ENCODE measurements at regions not wholly inside any gene's neighbourhood (a gene's known extent, or its start where the extent isn't known, plus 50 kb on each side); places are given as distances from the start of the nearest gene placed in this dataset.
A peak's percentile ranks its signal among the peaks of the same experiment; 100 is the strongest.
"Not testable (repeated sequence)": the region's sequence is repeated elsewhere in the genome, so short reads cannot be mapped to it uniquely, and the experiment has no call there.

DNA sequence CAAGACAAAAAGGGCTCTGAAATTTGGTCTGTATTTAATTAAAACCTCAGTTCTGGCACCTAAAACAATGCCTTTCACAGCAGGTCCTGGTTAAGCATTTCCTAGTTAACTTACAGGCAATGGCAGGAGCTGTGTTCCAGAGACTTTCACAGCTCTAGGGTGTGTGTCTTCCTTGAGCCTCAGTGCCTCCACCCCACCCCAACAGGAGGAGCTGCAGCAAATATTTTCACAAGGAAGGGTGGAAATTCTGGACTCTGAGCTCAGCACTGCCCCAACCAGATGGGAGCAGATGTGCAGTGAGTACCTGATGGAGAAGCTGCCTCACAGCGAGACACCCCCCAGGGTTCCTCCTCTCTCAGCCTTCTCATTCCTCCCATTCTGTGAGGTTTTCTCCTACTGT, 106.3 kb upstream of the SPATA12 start:
- no peak for DNase-seq

GRCh38 chr3:56952846-56953245, 107.6 kb upstream of the SPATA12 start:
- DNase-seq, result no peak

- DNase-seq, result no peak
Measured at GRCh38 chr3:56952061-56952460, 108.4 kb upstream of the SPATA12 start.

DNA sequence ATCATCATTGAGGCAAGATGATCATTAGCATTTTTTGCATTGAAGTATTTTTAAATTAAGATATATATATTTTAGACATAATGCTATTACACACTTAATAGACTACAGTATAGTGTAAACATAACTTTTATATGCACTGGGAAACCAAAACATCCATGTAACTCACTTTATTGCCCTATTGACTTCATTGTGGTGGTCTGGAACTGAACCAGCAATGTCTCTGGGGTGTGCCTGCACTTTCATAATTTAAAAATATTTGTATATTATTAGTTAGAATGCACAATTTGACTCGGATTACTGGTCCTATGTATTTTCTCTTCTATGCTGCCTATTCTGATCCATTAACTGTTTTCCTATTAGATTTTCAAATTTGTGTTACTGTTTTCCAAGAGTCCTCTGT, 109.1 kb upstream of the SPATA12 start:
- DNase-seq, result no peak

DNA sequence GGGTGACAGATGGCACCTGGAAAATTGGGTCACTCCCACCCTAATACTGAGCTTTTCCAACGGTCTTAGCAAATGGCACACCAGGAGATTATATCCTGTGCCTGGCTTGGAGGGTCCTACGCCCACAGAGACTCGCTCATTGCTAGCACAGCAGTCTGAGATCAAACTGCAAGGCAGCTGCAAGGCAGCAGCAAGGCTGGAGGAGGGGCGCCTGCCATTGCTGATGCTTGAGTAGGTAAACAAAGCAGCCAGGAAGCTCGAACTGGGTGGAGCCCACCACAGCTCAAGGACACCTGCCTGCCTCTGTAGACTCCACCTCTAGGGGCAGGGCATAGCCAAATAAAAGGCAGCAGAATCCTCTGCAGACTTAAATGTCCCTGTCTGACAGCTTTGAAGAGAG, 115.1 kb upstream of the SPATA12 start:
- DNase-seq, result not testable (repeated sequence)

DNA sequence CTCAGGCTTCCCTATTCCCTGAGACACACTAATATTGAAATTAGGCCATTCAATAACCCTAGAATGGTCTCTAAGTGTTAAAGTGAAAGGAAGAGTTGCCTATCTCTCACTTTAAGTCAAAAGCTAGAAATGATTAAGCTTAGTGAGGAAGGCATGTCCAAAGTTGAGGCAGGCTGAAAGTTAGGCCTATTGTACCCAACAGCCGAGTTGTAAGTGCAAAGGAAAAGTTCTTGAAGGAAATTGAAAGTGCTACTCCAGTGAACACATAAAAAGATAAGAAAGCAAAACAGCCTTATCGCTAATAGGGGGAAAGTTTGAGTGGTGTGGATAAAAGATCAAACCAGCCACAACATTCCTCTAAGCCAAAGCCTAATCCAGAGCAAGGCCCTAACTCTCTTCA, 117.9 kb upstream of the SPATA12 start:
- no peak for DNase-seq

GRCh38 chr3:56940976-56941375, 119.5 kb upstream of the SPATA12 start:
- DNase-seq, result no peak

DNA sequence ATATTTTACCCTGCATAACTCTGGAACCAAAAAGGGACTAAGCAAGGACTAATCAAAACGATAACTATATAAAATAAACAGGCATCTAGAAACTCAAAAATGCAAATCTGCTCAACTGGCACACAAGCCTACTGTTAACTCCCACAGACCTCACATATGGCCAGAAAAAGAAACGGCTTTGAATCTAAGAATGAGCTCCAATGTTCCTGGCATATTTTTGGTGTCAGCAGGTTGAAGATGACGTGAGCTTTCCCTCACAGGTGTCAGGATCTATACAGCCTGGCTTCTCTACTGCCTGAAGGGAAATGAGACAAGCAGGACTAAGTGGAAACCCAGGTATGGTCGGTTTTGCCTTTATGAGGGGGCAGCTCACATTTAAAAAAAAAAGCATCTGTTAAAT, 120.1 kb upstream of the SPATA12 start:
- DNase-seq, result no peak

- peak; percentile 4 to 45 for DNase-seq
Measured at GRCh38 chr3:56939834-56940233, 120.6 kb upstream of the SPATA12 start.

DNA sequence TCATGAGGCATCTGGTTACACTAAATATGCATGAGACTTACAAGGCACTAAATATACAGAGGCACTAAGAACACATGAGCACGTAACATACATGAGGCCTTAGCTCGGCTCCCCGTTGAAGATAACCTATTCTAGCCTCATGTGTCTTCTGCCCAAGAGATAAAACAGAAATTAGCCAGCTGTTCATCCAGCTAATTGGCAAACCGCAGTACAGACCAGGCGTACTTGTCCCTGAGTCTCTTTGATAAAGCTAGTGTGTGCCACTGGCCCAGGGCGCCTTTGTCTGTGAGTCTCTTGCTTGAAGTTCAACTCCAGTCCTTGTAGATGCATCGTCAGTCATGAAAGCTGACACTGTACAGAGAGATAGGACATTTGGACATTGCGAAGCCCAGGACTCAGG, 121.9 kb upstream of the SPATA12 start:
- DNase-seq, result no peak

GRCh38 chr3:56937580-56937979, 122.9 kb upstream of the SPATA12 start:
- DNase-seq, result no peak

DNA sequence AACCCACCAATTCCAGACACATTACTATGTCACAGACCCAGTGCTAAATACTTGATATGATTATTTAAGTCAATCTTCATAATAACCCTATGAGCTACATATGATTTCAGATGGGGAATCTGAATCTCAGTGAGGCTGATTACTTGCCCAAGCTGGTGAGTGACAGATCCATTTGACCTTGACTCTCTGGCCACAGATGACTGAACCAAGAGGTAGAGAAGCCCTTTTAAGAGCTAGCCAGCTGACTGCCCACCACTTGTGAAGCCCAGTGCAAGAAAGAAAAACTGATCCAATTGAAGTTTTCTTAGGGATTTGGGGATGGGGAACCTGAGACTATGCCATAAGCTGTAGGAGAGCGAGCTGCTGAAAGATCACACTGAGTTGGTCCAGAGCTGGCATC, 124.7 kb upstream of the SPATA12 start:
- DNase-seq, result no peak

GRCh38 chr3:56934481-56934880, 126.0 kb upstream of the SPATA12 start:
- DNase-seq, result not testable (repeated sequence)

GRCh38 chr3:56933803-56934202, 126.7 kb upstream of the SPATA12 start:
- DNase-seq, result no peak

DNA sequence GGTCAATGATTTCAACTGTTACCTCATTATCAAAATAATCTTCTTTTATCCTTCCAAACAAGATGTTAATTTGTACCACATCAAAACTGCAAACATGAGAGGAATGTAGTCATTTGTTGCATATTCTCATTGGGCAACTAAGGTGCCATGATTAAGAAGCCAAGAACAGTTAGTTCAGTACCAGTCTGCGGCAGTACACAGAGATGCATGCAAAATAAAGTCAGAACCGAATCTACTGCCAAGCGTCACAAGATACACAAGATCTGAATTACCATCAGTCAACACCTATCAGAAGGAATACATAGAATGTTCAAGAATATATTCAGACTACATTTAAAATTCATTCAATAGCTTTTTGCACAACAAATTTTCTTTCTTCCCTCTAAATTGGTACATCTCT, 127.6 kb upstream of the SPATA12 start:
- DNase-seq, result no peak

- DNase-seq, result no peak
Measured at GRCh38 chr3:56931836-56932235, 128.6 kb upstream of the SPATA12 start.

DNA sequence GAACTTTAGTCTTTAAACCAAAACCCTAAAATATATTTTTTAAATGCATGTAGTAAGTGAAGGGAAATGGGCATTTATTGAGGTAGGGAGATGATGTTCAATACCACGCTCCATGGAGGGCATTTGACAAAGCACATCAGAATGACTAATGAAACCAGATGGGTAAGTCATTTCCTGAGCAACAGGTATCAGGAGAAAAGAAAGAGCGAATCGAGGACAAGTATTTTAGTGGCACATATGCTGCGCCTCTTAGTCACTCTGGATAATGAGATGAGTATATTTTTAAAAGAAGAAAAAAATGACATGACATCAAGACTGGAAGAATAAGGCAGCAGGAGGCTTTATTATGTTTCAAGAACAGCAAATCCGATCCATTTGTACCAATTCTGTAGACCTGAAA, 129.0 kb upstream of the ARHGEF3 start:
- no peak for DNase-seq

DNA sequence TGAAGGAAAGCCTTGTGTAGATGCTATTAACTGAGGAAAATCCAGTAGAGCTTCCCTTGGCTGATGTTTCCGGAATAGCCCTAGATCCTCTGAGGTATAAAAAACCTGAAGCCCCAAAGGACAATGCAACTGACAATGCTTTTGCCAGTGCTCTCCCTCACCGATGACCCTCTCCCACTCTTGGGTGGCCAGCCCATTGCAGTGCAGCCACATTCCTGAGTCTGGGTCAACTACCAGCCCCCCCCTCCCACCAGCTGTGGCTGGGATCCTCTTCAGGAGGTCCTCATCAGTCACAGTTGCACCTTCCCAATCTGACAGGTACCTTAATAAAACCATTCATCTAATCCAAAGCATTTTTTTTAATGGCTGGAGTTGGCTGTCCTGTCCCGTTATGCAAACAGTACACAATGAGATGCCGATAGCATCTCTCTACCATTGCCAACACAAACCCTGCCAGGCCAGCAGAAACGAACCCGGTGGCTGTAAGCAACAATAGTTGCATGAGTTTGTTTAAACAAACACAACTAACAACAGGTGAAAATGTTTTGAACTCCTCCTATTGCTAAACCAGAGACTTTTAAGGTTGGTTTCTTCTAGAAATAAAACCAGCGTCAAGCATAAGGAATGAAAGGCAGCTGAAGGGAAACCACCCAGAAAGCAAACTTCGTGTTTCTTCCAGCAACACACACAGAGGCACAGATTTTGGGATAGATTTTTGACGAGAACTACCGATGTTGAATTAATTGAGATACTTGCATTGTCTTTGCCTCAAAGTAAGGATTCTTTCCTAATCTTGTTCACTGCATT, 128.3 kb upstream of the ARHGEF3 start:
- DNase-seq, result no peak

DNA sequence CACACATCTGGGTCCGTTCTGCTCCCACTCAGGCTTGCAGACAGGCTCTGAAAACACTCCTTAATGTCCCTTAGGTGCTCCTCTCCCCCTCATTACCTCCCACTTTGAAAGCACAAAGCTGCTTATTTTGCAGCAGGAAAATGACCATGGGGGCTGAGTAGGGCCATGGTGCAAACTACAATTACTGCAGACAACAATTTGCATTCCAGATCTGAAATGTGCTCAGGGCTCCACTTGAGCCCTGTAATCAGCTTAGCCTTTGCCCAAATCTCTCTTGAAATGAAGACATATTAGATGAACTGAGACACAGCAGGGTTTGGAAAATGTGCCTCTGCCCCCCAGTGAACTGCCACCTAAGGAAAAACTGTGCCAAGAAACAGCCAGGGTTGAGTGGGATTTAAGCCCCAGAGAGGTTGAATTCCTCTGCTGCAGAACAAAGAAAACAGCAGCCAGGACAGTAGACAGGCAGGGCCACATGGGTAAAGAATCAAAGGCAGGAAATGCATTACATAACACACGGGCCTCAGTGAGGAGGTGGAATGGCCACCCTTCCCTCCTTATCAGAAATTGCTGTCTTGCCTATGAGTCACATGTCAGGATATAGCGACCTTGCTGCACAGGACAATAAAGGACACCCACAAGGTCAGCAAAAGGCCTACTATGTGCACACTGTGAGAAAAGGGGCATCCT, 126.8 kb upstream of the ARHGEF3 start:
- DNase-seq, result no peak

DNA sequence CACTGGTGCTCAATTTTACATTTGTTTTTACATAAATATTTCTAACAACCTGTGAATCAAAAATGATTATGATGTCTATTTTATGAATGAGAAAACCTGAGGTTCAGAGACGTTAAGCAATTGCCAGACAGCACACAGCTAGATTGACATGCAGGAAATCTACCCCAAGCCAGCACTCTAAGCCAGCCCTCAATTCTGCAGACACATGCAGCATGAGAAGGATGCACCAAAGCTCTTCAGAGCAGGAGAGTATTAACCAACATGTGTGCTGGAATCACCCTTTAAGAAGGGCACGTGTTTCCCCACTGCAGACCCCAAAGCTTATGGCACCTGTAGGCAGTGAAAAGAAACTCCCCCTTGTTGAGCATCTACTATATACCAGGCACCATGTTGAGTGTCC, 126.1 kb upstream of the ARHGEF3 start:
- DNase-seq, result no peak

- no peak for DNase-seq
Measured at GRCh38 chr3:56926947-56927282, 125.2 kb upstream of the ARHGEF3 start.

DNA sequence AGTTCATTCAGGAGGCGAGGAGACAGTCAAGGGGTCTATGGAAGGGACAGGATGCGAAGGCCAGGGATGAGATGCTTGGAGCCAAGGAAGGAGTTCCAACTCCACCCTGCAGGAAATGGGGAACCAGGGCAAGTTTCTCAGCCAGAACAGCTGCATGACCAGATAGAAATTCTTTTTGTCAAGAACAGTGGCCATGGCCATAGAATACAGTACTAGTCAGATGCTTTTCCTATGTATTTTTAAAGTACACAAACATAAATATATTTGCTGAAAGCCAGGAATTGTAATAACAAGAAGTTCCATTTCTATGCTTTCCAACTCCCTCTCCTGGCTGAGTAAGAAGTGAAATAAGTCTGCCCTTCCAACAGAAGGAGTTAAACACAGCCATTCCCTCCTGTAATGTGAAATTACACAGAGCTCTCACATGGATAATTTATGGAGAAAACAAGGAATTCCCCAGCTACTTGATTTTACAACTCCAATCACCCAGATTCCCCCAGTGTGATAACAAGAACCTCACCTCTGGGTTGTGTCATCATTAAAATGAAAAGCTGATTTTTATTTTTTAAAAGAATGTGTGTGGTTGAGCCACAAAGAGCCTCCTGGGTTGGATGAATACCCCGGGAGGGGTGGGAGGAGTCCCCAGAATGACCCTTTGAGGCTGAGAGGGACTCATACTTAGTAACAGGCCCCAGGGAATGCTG, 124.6 kb upstream of the ARHGEF3 start:
- DNase-seq, result no peak

GRCh38 chr3:56924700-56925099, 123.0 kb upstream of the ARHGEF3 start:
- DNase-seq, result not testable (repeated sequence)

Data from NCI-H446 (cell line).